Kidney (tissue), 13 donors: ENCODE measurements at regions not wholly inside any gene's neighbourhood (a gene's known extent, or its start where the extent isn't known, plus 50 kb on each side); places are given as distances from the start of the nearest gene placed in this dataset.

Experiments used
- DNase-seq, 5 donors: peaks; one replicate each; pipeline ENCODE4 v3.0.0-alpha.2; 2013 to 2020
- FAIRE-seq: peaks from 2 replicates; lab custom pipeline; 2012; peaks lifted over from hg19 to GRCh38; lab: Jason Lieb, UNC
- H3K27ac ChIP-seq, 2 donors: one replicate each; pipeline ENCODE4 v1.7.0; 2013; ENCODE audit warnings: low read depth in 2 of 2, low read length in 2 of 2, inconsistent platforms in 1 of 2
- H3K27me3 ChIP-seq: one replicate; pipeline ENCODE4 v1.7.1; 2013; ENCODE audit warnings: low read length, inconsistent platforms; ENCODE audit not compliant: control insufficient read depth, insufficient read depth
- H3K36me3 ChIP-seq, 3 donors: one replicate each; pipeline versions ENCODE4 v1.7.0 to v1.7.1; 2013; ENCODE audit warnings: low read length in 3 of 3, control low read depth in 1 of 3, inconsistent platforms in 1 of 3; ENCODE audit not compliant: insufficient read depth in 3 of 3, control insufficient read depth in 2 of 3
- H3K4me1 ChIP-seq, 3 donors: one replicate each; pipeline versions ENCODE4 v1.7.0 to v1.7.1; 2013; ENCODE audit warnings: low read length in 3 of 3, inconsistent platforms in 1 of 3, low read depth in 1 of 3; ENCODE audit not compliant: control insufficient read depth in 2 of 3, insufficient read depth in 2 of 3
- H3K4me3 ChIP-seq, 3 donors: one replicate each; pipeline versions ENCODE4 v1.7.0 to v1.8.1; 2013; ENCODE audit warnings: low read length in 3 of 3, control low read depth in 1 of 3, inconsistent platforms in 1 of 3
- H3K9ac ChIP-seq, 3 donors: one replicate each; pipeline versions ENCODE4 v1.7.0 to v1.7.1; 2013; ENCODE audit warnings: low read length in 3 of 3, control low read depth in 1 of 3, inconsistent platforms in 1 of 3
- H3K9me3 ChIP-seq, 3 donors: one replicate each; pipeline versions ENCODE4 v1.7.0 to v1.7.1; 2013; ENCODE audit warnings: low read length in 3 of 3, control low read depth in 1 of 3, inconsistent platforms in 1 of 3; ENCODE audit not compliant: control insufficient read depth in 2 of 3, insufficient read depth in 1 of 3
- CTCF ChIP-seq: IDR thresholded peaks from 3 replicates; pipeline ENCODE4 v1.5.1; 2012; ENCODE audit warnings: mild to moderate bottlenecking, moderate library complexity, borderline replicate concordance; ENCODE audit not compliant: insufficient read depth; ENCODE audit errors: extremely low read depth
- intact Hi-C: fragments of 100-400 bp; cut with DNase I; formaldehyde crosslinking; loops from one replicate; pipeline ENCODE4 v1.11.1; 2022
- donor health status: control.
- donor health status: control.
- donor health status: control.
- donor health status: control.
- donor health status: control.
- donor health status: DM: yes; HTN: yes; CAD: no.
- donor health status: Normal renal cell carcinoma (clear cell type).

GRCh38 chr6:156715839-156716238 is 61.3 kb upstream of the ARID1B start:
- DNase-seq (no peak), FAIRE-seq (no peak)
- Histone ChIP-seq H3K4me1 (peaks cover 5 to 11% (median 8%) of the 10 kb centered on the region in 3 donors), H3K27me3 (no peaks in the 10 kb centered on the region), H3K36me3 (no peaks in the 10 kb centered on the region), H3K27ac (no peak overlapping the region), H3K4me3 (no peak overlapping the region), H3K9ac (no peak overlapping the region), H3K9me3 (no peaks in the 10 kb centered on the region)
- no peak for TF ChIP-seq CTCF
- intact Hi-C loops, result no loop called here

GRCh38 chr6:156713548-156713947 is 63.6 kb upstream of the ARID1B start:
- intact Hi-C loops, result no loop called here
- DNase-seq (no peak), FAIRE-seq (no peak)
- no peak overlapping the region for H3K4me3 ChIP-seq
- H3K4me1 ChIP-seq, result no peaks in the 10 kb centered on the region
- H3K27ac ChIP-seq, result no peak overlapping the region
- no peaks in the 10 kb centered on the region for H3K27me3 ChIP-seq
- no peaks in the 10 kb centered on the region for H3K9me3 ChIP-seq
- no peak for TF ChIP-seq CTCF
- H3K36me3 ChIP-seq, result no peaks in the 10 kb centered on the region
- H3K9ac ChIP-seq, result no peak overlapping the region

GRCh38 chr6:156710479-156710878 is 66.7 kb upstream of the ARID1B start:
- no peak for FAIRE-seq
- Histone ChIP-seq H3K36me3 (no peaks in the 10 kb centered on the region), H3K4me3 (no peak overlapping the region), H3K27ac (no peak overlapping the region), H3K9ac (no peak overlapping the region), H3K9me3 (no peaks in the 10 kb centered on the region), H3K27me3 (no peaks in the 10 kb centered on the region), H3K4me1 (no peaks in the 10 kb centered on the region)
- no peak for TF ChIP-seq CTCF
- intact Hi-C loops, result no loop called here
- no peak for DNase-seq

- FAIRE-seq, result no peak
- H3K9ac ChIP-seq, result no peak overlapping the region
- intact Hi-C loops, result no loop called here
Measured at GRCh38 chr6:156707818-156708217, 69.4 kb upstream of the ARID1B start.

More at GRCh38 chr6:156707818-156708217, 69.4 kb upstream of the ARID1B start:
- Histone ChIP-seq H3K9me3 (no peaks in the 10 kb centered on the region), H3K27me3 (no peaks in the 10 kb centered on the region), H3K4me1 (no peaks in the 10 kb centered on the region), H3K36me3 (no peaks in the 10 kb centered on the region), H3K27ac (no peak overlapping the region), H3K4me3 (no peak overlapping the region)
- no peak for DNase-seq
- TF ChIP-seq CTCF, result no peak
